ENCODE measurements at regions not wholly inside any gene's neighbourhood (a gene's known extent, or its start where the extent isn't known, plus 50 kb on each side); places are given as distances from the start of the nearest gene placed in this dataset.

- no peak for TF ChIP-seq CTCF (IDR thresholded peaks at IDR 0.05; ENCODE audit: low read length)
- TF ChIP-seq EZH2 (optimal IDR thresholded peaks at IDR 0.05; ENCODE audit: low read depth, low read length) = no peak
These were observed 95.5 kb downstream of the ACKR3 start for GRCh38 chr2:236665101-236665500.
